Myocyte (in vitro differentiated cells): ENCODE measurements at regions not wholly inside any gene's neighbourhood (a gene's known extent, or its start where the extent isn't known, plus 50 kb on each side); places are given as distances from the start of the nearest gene placed in this dataset.
"Not testable (repeated sequence)": the region's sequence is repeated elsewhere in the genome, so short reads cannot be mapped to it uniquely, and the experiment has no call there.

Experiments used
- DNase-seq: peaks from one replicate; pipeline ENCODE4 v3.0.0-alpha.2; 2012; ENCODE audit warnings: low read depth

DNA sequence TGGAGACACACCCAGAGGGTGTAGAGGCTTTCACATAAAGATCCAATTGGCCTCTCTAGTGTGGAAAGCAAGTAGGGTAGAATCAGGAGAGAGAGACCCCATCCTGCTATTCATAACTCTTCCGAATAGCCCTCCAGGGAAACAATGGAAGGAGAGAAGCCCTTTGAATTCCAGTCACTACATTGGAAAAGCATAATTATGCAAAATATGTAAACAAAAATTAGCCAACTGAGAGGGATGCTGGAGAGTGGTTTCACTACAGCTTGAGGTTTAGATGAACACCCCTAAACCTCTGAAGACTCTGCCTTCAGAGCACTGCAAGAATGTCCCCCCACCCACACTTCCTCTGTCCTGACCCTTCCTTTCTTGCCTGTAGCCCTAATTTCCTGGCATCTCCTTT lies 197.3 kb upstream of the ANKRD55 start:
- DNase-seq, result no peak

DNA sequence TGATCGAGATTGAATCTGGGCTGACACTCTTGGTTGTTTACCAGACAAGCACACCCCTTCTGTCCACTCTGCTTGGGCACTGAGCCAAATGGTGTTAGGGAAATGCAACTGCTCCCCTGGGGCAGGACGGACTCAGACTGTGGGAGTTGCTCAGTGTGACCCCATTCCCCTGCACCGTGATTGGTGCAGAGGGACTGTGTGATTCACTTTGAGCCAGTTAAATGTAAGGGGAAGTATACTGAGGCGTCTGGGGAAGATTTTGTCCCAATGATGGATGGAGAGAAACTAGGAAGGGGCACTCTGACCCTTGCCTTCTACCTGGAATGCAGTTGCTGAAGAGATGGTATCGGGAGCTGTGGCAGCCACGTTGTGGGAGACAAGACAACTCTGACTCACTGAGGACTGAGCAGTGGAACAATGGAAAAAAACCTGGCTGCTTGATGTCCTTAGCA lies 196.0 kb upstream of the ANKRD55 start:
- DNase-seq, result no peak

- DNase-seq, result no peak
Observed at GRCh38 chr5:56426693-56427092, 193.6 kb upstream of the ANKRD55 start.

GRCh38 chr5:56422076-56422762 lies 189.1 kb upstream of the ANKRD55 start:
- DNase-seq, result no peak

DNA sequence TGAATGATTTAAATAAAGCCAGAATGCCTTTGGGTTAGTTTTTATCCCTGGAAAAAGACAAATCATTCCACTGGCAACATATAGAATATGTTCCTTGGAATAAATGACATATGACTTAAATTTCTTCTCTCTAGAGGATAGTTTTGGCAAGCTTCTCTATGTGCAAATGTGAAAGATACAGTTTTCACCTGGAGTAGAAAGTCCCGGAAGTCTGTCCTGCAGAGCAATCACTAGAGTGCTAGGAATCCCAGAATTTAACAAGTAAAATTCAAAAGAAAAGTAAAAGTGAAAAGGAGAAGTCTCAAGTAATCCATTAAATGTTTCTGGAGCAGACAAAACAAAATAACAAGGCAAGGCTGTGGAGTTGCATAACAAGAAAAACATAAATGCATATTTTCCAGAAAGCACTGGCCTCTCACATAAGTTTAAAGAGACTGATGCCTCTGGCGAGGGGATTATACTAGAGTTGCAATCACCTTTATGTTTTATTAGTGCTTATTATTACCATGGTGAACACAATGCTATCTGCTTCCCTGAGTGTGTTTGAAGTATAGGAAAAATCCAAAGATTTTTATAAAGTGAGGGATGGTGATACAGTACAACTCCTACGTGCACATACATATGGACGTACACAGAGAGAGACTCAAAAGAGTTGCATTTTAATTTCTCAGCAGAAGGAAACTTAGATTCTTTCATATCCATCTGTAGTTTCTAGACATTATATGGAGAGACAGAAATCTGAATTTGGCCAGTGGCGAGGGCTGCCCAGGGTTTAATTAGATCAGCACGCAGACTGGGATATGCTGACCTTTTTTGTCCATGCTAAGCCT lies 188.3 kb upstream of the ANKRD55 start:
- DNase-seq, result no peak

DNA sequence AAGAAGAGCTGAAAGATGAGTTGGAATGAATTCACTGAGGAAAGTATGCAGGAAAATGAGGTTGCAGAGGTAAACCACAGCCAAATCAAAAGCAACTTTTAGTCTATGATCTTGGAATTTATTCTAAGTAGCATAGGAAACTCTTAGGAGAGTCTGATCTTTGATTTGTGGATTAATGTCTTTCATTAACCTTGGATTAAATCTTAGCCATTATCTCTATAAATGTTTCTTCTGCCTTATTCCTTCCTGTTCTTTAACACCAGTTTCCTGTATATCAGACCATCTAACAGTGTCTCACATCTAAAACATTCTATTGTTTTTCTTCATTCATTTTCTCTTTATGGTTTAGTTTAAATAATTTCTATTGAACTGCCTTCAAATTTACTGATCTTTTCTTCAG lies 187.2 kb upstream of the ANKRD55 start:
- DNase-seq, result no peak

- no peak for DNase-seq
Observed at GRCh38 chr5:56419667-56420066, 186.5 kb upstream of the ANKRD55 start.

GRCh38 chr5:56415356-56415765 lies 182.2 kb upstream of the ANKRD55 start:
- no peak for DNase-seq

- no peak for DNase-seq
Observed at GRCh38 chr5:56414066-56414465, 180.9 kb upstream of the ANKRD55 start.

DNA sequence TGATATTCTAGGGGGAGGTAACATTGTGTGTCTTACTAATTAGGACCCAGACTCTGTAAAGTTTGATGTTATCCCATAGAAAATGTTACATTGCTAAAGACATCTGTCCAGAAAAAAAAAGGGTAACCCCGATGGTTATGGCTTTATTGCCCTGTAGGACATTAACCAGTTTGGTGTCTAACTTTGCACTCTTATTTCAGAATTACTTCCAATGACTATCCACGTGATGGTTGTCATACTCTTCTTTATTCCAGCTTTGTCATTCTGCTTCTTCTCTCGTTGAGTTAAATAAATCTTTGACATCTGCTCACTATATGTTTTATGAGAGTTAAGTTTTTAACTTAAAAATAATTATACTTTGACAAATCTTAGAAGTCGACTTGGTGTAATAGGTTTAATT lies 180.4 kb upstream of the ANKRD55 start:
- no peak for DNase-seq

- no peak for DNase-seq
Observed at GRCh38 chr5:56412601-56413379, 179.7 kb upstream of the ANKRD55 start.

DNA sequence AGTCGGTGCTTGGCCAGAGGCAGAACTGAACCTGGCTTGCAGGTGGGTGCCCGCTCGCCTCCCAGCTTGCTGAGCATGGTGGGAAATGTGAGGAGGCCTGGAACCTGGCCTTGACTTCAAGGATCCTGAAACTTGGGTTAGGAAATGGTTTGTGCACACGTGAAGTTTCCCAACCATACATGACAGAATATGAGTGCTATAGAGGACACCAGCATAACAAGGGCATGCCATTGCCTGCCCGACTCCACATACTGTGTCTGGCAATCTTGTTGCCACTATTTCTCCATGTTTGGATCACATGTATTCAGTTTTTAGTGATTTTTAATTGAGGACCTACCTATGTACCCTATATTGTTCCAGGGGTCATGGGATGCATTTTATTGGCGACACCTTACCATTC lies 177.6 kb upstream of the ANKRD55 start:
- no peak for DNase-seq

- peak; percentile 56 for DNase-seq
Observed at GRCh38 chr5:56409331-56410190, 176.4 kb upstream of the ANKRD55 start.

GRCh38 chr5:56406838-56407237 lies 173.7 kb upstream of the ANKRD55 start:
- no peak for DNase-seq

GRCh38 chr5:56406221-56406620 lies 173.1 kb upstream of the ANKRD55 start:
- DNase-seq, result no peak

DNA sequence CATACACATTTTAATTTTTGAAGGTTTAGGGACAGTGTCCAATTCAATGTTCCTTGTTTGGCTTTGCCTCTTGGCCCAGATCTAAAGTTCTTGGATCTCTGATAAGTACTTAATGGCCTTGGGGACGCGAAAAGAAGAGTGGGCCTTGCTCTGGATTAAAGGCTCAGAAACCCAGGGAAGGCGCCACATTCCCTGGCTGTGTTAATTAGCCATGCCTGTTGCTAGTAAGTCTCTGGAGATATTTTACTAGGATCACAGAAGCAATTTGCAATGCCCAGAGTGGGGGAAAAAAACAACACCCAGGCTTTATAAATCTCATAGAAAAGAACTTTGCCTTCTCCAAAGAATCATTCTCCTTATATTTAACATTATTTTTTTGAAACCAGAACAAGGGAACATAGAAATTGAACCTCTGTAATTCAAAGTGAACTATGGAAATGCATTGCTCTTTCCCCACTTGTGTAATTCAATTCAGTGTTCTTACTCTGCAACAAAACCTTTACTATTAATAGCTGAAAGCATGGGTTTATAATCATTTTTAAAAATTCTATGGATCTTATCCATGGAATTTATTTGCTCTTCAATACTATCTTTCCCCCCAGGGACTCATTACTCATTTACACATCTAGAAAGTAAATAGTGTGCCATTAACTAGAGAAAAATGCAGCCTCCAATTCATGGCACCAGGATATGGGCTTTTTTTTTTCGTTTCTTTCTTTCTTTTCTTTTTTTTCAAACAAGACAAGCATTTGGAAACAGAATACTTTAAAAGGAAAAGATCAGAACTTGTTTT lies 172.2 kb upstream of the ANKRD55 start:
- DNase-seq, result no peak

DNA sequence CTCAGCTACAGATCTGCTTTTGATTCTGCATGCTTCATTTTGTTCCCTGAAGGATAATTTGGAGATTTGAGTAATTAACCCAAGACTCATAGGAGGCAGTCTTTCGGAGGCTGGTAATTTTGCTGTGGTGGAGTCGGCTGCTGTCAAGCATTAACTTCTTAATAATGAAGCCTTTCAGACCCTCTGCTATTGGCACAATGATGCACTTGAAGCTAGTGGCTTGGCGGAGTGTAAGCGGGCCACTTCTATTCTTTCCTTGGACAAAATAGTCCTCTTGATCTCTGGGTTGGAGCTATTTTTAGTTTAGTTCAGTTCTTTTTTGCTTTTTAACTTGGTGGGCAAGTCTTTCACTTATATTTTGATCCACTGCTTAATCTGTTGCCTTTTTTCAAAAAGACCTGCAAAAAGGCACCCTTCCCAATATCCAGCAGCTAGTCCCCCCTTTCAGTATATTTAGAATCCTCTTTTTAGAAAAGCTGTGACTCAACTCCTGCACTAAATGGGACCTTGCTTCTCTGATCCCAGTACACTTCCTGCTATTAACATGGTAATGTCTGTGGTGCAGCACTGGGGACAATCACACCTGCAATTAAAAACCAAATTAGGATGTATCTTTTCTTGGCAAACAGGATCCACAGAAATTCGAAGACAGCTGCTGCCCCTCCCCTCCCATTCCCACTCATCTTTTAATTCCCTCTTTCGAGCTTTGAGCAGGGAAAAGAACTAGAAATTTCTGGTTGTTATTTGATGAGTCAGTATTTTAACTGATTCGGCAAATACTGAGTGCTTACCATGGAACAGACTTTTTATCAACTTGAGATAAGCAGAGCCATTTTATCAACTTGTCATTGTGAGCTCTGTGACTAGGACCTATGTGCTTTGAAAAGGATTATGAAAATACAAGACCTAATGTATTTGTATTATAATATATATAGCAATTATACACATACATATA lies 169.4 kb upstream of the ANKRD55 start:
- no peak for DNase-seq

- DNase-seq, result not testable (repeated sequence)
Observed at GRCh38 chr5:56397796-56398195, 164.7 kb upstream of the ANKRD55 start.

GRCh38 chr5:56396634-56397033 lies 163.5 kb upstream of the ANKRD55 start:
- DNase-seq, result no peak
